Anterior cingulate cortex (tissue), 58 donors: ENCODE measurements at regions not wholly inside any gene's neighbourhood (a gene's known extent, or its start where the extent isn't known, plus 50 kb on each side); places are given as distances from the start of the nearest gene placed in this dataset.
"Not testable (repeated sequence)": the region's sequence is repeated elsewhere in the genome, so short reads cannot be mapped to it uniquely, and the experiment has no call there.

Source experiments
- DNase-seq, 58 donors: peaks; one replicate each; lab custom pipeline; 2025; lab: John Stamatoyannopoulos, UW

DNA sequence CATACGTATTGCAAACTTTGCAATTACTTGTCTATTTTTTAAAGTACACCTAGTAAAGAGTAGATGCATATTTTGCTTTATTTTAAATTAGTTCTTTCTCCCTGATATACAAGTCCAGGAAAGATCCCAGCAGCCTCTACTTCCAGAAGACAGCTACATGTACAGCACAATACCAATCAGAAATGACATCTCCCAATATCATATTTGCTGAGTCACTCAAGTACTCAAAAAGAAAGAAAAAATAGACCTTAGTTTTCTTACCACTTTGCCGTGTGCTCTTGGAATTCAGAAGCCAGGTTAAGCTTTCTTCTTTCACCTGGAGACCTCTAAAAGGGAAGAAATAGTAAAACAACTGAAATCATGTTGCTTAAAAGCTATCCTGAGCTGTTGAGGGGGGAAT lies 412.6 kb upstream of the RUNX1 start:
- DNase-seq = no peak

DNA sequence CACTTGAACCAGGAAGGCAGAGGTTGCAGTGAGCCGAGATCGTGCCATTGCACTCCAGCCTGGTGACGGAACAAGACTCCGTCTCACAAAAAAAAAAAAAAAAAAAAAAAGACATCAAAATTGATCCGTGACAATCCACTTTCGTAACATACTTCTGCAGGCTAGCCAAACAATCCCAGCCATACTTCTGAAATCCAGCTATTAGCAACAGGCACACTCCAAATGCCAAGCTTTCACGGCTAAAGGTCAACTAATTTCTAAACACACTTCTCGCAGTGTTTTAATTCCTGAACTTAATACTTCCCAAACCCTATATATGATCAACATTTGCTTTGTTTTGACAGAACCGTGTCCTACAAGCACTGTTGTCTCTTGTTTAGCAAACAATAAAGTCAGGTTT lies 411.3 kb upstream of the RUNX1 start:
- no peak for DNase-seq

DNA sequence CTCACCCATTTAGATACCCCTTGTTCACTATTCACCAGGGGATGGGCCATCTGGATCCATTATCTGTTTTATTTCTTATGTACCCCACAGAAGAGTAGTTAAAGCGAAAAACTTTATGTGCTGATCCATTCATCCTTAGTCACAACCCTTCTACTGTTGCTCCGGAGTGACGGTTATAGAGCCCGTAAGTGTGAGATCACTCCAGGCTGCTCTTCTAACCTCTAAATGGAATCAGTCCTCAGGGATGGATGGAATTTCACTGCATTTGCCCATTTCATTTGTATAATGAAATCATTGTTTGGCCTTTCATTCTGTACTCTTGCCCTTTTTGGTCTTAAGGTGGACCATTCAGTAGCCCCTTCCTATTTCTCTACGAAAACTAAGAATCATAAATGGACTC lies 409.3 kb upstream of the RUNX1 start:
- DNase-seq = no peak

DNA sequence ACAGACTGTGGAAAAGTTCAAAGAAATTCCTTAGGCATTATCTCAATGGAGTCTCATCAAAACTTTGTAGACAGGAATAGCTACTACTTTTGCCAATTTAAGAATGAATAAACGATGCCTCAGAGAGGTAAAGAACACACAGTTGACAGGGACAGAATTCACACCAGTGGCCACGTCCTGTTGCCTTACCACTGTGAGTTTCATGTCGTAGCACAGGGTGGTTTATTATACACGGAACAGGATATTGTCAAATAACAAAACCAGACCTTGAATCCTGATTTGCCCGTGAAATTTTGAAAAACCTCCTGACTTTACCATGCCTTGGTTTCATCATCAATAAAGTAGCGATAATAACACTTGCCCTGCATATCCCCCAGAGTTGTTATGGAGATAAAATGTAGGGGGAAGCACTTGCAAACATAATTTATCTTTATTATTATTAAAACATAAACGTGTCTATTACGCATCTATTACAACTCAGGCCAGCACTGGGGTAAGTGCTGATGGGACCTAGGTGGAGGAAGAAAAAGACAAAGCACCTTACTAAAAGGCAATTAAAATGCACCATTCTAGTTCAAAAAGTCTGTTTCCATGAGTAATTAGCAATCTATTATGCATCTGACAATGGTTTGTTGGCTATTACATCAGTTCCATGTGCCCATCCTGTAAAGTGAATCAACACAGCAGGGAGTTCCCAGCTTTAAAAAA lies 408.1 kb upstream of the RUNX1 start:
- DNase-seq = no peak

DNA sequence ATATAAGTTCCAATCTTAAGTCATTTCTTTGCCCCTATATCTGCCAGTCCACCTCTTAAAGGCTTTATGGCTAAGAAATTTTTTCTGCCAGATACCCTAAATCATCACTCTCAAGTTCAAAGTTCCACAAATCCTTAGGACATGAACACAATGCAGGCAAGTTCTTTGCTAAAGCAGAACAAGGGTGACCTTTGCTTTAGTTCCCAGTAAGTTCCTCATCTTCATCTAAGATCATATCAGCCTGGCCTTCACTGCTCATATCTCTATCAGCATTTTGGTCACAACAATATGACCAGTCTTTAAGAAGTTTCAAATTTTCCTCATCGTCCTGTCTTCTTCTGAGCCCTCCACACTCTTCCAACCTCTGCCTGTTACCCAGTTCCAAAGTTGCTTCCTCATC lies 402.2 kb upstream of the RUNX1 start:
- DNase-seq = no peak

DNA sequence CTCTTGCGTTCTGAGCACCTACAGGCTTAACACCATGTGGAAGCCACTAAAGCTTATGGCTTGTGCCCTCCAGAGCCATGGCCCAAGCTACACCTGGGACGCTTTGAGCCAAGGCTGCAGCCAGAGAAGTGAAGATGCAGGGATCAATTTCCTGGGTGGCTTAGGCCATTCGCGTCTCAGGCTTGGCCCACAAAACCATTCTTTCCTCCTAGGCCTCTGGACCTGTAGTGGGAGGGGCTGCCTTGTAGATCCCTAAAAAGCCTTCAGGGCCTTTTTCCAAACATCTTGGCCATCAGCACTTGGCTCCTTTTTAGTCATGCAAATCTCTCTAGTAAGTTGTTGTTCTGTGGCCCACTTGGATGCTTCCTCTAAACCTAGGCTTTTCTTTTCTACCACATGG lies 401.7 kb upstream of the RUNX1 start:
- no peak for DNase-seq

DNA sequence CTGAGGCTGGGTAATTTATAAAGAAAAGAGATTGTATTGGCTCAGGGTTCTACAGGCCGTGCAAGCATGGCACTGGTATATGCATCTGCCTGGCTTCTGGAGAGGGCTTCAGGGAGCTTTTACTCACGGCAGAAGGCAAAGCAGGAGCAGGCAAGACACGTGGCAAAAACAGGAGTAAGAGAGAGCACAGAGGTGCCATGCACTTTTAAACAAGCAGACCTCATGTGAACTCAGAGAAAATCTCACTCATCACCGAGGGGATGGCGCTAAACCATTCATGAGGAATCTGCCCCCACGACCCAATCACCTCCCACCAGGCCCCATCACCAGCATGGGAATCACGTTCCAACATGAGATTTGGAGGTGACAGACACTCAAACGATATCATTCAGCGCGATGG lies 400.7 kb upstream of the RUNX1 start:
- no peak for DNase-seq

DNA sequence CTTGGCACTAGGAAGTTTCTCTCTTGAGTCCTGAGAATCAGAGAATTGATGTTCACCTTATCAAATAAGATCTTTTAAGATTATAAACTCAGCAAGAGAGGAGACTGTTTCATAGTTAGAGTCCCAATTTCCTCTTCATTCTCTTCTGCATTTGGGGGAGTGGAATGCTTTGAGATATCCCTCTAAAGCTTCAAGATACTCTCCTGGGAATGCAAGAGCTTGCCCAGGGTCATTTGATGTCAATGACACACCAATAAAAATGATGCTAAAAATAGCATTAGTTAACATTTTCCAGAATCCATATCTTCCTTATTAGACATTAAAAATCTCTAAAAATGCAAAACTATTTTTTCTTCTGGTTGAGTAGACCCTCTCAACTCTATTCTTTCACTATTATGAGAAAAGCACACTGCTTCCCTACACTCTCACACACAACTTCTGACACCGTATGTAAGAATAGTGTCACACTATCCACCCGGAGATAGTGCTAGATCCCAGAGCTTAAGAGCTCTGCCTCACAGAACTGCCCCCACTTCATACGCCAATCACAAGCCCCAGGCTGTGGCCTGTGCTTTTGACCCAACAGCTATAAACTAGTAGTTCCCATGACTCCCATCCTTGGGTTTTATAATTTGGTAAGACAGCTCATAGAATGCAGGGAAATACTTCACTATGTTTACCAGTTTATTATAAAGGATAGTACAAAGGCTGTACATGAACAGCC lies 399.9 kb upstream of the RUNX1 start:
- no peak for DNase-seq

DNA sequence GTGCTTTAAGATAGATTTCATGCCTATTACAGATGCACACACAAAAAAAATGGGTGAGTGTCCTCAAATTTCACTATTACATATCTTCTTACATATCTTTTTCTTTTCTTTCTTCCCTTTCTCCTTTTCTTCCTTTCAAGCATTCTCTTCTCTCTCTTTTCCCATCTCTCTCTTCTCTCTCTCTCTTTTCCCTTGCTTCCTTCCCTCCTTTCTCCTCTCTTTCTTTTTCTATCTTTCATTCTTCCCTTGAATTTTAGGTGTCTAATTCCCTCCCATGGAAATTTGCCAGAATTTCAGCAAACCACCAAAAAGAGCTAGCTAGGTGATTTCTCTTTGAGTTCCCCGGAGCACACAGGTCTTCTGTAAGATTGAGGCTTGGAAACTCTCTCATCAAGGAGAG lies 395.3 kb upstream of the RUNX1 start:
- DNase-seq = no peak

DNA sequence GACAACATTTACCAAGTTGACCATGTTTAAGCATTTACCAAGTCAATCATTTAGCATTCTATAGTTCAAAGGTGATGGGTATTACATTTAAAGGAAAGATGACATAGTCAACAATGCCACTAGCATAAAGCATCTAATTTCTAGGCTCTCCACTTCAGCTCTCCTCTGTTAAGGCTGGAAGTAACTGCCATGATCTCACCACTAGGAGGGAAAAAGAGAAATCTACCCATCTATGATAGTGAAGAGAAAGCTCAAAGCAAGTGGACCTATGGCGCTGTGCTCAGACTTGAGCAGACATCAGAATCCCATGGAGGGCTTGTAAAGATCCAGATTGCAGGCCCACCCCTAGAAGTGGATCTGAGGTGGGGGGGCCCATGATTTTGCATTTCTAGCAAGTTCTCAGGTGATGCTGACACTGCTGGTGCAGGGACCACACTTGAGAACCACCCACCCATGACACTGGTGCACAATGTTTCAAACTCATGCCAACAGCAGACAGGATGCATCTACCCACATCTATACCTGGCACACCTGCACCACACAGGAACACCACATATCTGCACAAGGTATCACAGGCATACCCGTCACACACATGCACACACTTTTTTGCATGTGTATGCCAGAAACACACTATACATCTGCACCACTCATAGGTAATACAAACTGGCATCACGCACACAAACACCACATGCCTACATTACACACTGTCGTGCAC lies 392.9 kb upstream of the RUNX1 start:
- DNase-seq = no peak

DNA sequence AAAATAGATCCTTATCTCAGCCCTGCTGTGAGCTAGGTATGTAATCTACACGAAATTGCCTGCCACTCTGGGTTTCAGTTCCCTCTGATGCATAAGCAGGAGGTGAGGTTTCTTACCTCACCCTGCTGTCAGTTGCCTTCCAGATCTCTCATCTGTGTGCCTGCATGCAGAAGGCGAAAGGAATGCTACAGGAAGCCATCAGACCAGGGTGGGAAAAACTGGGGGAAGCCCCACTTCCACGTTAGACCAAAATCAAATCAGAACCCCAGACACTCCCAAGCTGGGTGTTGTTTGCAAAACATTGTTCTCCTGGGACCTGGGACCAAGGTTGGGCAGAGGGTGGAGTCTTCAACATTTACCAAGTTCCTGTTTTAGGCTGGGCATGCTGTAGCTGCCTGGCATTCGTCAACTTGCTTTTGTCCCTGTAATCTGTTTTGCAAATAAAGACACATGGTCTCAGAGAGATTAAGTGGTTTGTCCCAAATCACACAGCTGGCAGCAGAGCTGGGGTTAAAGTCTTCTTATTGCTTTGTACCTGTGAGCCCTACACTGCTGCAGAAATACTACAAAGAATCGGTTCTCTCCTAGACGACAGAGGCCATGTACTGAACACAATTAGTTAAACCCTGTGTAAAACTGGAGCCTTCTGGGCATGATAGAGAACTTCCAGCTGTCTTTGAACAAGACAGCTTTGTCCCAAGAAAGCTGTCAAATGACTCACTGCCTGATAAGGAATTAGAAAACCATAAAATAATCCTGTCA lies 389.7 kb upstream of the RUNX1 start:
- no peak for DNase-seq

DNA sequence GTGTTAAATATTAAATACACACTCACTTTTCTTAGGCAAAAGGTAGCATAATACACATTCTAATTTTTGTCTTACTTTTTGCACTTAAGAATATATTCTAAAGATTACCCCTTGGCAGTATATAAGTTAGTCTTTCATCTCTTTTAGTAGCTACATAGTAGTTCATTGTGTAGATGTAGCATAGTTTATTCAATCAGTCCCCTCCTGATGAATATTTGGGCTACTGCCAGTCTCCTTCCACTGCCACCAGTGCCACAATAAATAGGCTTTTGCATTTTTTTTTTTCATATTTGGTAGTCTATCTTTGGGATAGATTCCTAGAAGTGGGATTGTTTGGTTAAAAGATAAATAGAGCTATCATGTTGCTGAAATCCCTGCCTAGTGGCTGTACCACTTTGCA lies 388.8 kb upstream of the RUNX1 start:
- no peak for DNase-seq

DNA sequence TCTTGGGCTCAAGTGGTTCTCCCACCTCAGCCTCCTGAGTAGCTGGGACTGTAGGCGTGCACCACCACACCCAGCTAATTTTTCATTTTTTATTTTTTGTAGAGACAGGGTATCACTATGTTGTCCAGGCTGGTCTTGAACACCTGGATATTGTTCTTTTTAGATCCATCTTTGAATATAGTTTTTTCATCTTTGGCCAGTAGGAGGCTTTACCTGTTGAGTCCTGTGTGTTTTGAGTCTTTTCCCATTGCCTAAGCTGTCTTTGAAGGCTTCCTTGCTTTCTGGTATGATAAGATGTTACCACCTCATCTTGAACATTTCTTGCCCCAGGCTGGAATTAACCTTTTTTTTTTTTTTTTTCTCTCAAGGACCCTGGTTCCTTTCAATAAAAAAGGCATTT lies 387.8 kb upstream of the RUNX1 start:
- no peak for DNase-seq

DNA sequence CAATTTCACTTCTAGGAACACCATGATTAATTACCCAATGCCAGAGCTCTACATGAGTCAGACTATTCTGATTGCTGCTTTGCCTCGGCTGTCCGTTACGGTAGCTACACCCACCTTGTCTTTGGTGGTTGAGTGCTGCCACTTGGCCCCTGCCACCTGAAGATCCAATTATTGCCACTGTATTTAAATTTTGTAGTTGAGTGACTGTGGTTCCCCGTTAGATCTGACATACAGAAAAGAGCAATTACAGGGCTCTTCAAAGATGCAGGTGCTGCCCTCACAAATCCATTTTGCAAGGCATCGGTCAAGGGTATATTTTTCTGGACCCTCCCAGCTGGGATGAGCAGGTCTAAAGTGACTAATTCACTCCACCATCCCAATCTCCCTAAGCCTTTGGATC lies 383.5 kb upstream of the RUNX1 start:
- DNase-seq = not testable (repeated sequence)

DNA sequence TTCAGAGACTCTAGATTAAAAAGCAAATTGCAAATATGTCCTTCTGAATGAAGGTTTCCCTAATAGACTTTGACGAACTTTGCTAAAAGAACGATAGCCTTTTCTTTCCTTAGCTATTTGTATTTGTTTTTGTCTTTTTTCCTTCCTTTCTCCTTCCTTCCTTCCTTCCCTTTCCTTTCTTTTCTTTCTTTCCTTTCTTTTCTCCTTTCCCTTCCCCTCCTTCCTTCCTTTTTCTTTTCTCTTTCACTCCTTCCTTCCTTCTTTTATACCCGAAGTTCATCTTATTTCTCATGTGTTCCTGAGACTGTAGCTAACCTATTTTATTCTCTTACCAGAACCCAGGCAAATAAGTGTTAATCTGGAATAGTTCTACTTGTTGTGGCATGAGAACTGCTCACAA lies 381.2 kb upstream of the RUNX1 start:
- no peak for DNase-seq

DNA sequence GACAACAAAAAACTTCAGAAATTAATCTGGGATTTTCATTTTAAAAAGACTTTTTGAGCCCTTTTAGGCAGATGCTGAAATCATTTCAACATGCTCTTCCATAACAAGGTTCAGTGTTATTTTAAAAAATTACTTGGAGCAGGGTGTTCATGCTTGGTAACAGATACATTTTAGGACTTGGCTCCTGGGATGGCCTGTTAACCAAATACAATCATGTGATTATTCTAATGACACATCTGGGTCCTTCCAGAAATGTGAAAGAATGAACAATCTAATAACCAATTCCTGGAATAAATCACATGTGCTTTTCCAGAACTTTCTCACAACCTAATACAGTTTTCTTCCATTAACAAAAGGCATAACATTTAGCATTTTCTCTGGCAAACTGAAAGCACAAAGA lies 379.8 kb upstream of the RUNX1 start:
- no peak for DNase-seq

DNA sequence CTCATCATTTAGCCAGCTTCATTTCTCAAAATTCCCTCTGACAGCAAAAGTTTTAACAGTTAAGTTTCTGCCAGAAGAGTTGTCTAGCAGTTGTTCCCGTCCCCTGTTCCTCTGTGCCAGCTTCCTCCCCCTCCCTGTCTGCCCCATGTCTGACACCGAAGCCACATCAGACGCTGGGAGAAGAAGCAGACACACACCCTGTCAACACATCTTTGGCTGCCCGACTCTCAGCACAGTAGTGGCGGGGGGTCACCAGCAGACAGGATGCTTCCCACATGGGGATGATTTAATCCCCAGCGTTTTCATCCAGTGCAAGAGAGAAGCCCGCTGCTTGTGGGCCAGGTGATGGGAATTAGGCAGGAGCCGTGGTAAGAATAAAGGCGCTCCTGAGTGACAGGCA lies 379.4 kb upstream of the RUNX1 start:
- peak in 1 of 58 donors; percentile 1 for DNase-seq

DNA sequence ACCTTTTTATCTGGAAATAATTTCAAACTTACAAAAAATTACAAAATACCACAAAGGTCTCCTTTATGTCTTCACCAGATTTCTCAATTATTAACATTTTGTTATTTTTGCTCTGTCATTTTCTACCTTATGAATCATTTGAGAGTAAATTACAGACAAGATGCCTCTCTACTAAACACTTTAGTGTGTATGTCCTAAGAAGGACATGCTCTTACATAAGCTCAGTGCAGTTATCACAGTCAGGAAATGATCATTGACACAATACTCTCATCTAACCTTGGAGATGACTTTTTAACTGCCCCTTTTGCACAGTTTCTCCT lies 378.9 kb upstream of the RUNX1 start:
- DNase-seq = no peak

DNA sequence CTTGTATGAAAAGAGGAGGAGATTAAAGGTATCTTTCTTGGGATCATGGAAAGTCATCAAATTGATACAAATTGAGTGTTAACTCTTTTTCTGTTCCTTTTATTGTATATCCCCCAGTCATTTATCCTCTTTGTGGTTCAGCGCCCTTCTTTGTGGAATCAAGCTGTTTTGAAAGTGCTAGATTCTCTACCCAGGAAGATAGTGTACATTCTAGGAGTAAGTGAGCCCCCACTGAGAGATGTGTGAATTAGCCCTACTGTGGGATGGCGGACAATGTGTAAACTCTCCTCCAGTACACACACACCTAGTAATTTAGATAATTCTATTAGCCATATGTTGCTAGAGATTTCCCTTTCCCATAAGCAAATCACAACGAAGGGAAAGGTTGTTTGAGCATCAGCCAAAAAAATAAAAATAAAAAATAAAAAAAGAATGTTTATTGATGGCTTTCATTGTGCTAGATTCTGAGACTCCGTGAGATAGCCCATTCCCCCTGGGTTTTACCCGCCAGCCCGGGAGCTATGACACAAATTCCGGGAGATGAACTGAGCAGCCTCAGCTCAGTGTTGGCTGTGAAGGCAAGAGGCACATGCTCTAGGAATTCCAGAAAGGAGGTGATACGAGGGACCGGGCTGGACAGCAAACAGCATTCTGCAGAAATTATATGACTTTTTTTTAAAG lies 378.4 kb upstream of the RUNX1 start:
- DNase-seq = no peak

DNA sequence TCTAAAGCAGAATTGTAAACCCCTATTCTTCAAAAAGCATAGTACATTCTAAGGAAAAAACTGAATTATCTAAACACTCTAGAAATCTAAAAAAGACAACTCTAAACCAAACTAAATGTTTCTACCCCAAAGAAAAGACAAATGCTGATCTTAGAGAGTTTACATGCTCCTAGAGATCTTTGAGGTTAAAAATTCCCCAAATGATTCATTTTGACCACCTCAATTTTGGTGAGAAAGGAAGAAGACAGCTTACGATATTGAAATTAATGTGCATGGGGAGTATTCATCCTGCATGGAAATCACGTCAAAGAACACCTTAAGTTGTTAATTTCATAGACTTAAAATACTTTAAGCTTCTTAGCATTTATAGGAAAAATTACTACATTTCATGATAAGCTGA lies 377.8 kb upstream of the RUNX1 start:
- no peak for DNase-seq

DNA sequence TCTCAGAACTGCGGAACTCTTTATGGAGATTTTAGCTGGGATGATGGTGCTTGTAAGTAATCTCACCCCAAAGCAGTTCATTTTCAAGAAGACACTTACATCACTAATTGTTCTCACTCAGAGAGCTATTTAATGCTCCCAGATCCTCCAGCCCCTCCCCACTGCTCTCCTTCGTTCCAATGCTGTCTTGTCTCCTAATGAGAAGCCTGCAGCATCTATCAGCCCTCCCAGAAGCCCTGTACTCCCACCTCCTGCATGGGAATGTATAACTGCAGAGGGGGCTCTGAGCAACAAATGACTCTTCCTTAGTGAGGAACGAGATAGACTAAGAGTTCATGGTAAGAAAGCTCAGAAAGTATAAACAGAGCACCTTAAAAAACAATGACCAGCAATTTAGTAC lies 377.4 kb upstream of the RUNX1 start:
- DNase-seq = no peak
